Jurkat, Clone E6-1 (cell line): ENCODE measurements at regions not wholly inside any gene's neighbourhood (a gene's known extent, or its start where the extent isn't known, plus 50 kb on each side); places are given as distances from the start of the nearest gene placed in this dataset.
"Not testable (repeated sequence)": the region's sequence is repeated elsewhere in the genome, so short reads cannot be mapped to it uniquely, and the experiment has no call there.

Source experiments
- DNase-seq: peaks from one replicate; pipeline ENCODE4 v3.0.0-alpha.2; 2011; ENCODE audit warnings: low read depth, low spot score
- H3K4me3 ChIP-seq: 2 replicates; pipeline ENCODE4 v1.5.1; 2011; ENCODE audit warnings: mild to moderate bottlenecking, low read length, control low read depth, moderate library complexity

- no peak overlapping the region for H3K4me3 ChIP-seq
- no peak for DNase-seq
These were observed 85.2 kb upstream of the PLCB4 start for GRCh38 chr20:8983478-8984345.

- DNase-seq: no peak
- no peak overlapping the region for H3K4me3 ChIP-seq
These were observed 82.3 kb upstream of the PLCB4 start for GRCh38 chr20:8986631-8987030.

- H3K4me3 ChIP-seq: no peak overlapping the region
- no peak for DNase-seq
These were observed 78.1 kb upstream of the PLCB4 start for GRCh38 chr20:8990770-8991169.

- DNase-seq: peak; percentile 69
These were observed 74.8 kb upstream of the PLCB4 start for GRCh38 chr20:8994045-8994444.

GRCh38 chr20:8995761-8996160, 73.1 kb upstream of the PLCB4 start:
- no peak for DNase-seq
- no peak overlapping the region for H3K4me3 ChIP-seq

More at GRCh38 chr20:8994045-8994444, 74.8 kb upstream of the PLCB4 start:
- H3K4me3 ChIP-seq: no peak overlapping the region

- no peak overlapping the region for H3K4me3 ChIP-seq
- no peak for DNase-seq
These were observed 71.9 kb upstream of the PLCB4 start for GRCh38 chr20:8996817-8997512.

GRCh38 chr20:8997701-8998117, 71.2 kb upstream of the PLCB4 start:
- DNase-seq: no peak
- H3K4me3 ChIP-seq: no peak overlapping the region

GRCh38 chr20:9011121-9011520, 57.8 kb upstream of the PLCB4 start:
- H3K4me3 ChIP-seq: no peak overlapping the region
- no peak for DNase-seq

GRCh38 chr20:9015232-9015983, 53.5 kb upstream of the PLCB4 start:
- DNase-seq, H3K4me3 ChIP-seq: not testable (repeated sequence)

- no peak for DNase-seq
- no peak overlapping the region for H3K4me3 ChIP-seq
These were observed 52.9 kb upstream of the PLCB4 start for GRCh38 chr20:9015984-9016324.

- no peak overlapping the region for H3K4me3 ChIP-seq
These were observed 50.5 kb upstream of the PLCB4 start for GRCh38 chr20:9018346-9018745.

More at GRCh38 chr20:9018346-9018745, 50.5 kb upstream of the PLCB4 start:
- no peak for DNase-seq
